OCI-LY3 (cell line): ENCODE measurements at regions not wholly inside any gene's neighbourhood (a gene's known extent, or its start where the extent isn't known, plus 50 kb on each side); places are given as distances from the start of the nearest gene placed in this dataset.

ENCODE experiments used
- H2AFZ ChIP-seq: fragments of 200-600, 300-600 bp; shearing (Covaris generic); 2 replicates; pipeline ENCODE4 v1.6.0; 2014; ENCODE audit warnings: antibody characterized with exemption, low read depth, low read length
- H3K27ac ChIP-seq: fragments of 200-600, 300-600 bp; sonication (generic); 2 replicates; pipeline ENCODE4 v1.5.1; 2014; ENCODE audit warnings: mild to moderate bottlenecking, low read length, moderate library complexity, mixed read lengths
- H3K27me3 ChIP-seq: fragments of 200-600, 300-600 bp; sonication (generic); 2 replicates; pipeline ENCODE4 v1.6.1; 2014; ENCODE audit warnings: low read depth, low read length, mixed read lengths
- H3K36me3 ChIP-seq: fragments of 200-600, 300-600 bp; sonication (generic); replicated peaks from 2 replicates; pipeline ENCODE3; 2014; ENCODE audit warnings: low read depth, low read length, mixed read lengths
- H3K4me1 ChIP-seq: fragments of 300-600, 200-600 bp; sonication (generic); 2 replicates; pipeline ENCODE4 v1.6.1; 2014; ENCODE audit warnings: low read length, mixed read lengths
- H3K4me2 ChIP-seq: fragments of 200-600, 300-600 bp; sonication (generic); 2 replicates; pipeline ENCODE4 v1.6.1; 2014; ENCODE audit warnings: low read length, mixed read lengths
- H3K4me3 ChIP-seq: fragments of 300-600, 200-600 bp; sonication (generic); 2 replicates; pipeline ENCODE4 v1.5.1; 2014; ENCODE audit warnings: antibody characterized with exemption, mild to moderate bottlenecking, low read length, moderate library complexity
- H3K79me2 ChIP-seq: fragments of 300-600, 200-600 bp; shearing (Covaris generic); 2 replicates; pipeline ENCODE4 v1.6.1; 2014; ENCODE audit warnings: mild to moderate bottlenecking, low read length, mixed read lengths
- H3K9ac ChIP-seq: fragments of 300-600, 200-600 bp; shearing (Covaris generic); 2 replicates; pipeline ENCODE4 v1.6.0; 2014; ENCODE audit warnings: mild to moderate bottlenecking, low read length, moderate library complexity
- H3K9me3 ChIP-seq: fragments of 200-600, 300-600 bp; shearing (Covaris generic); 2 replicates; pipeline ENCODE4 v1.6.1; 2014; ENCODE audit warnings: low read length, mixed read lengths; ENCODE audit not compliant: insufficient read depth
- H4K20me1 ChIP-seq: fragments of 200-600, 300-600 bp; sonication (generic); 2 replicates; pipeline ENCODE4 v1.6.1; 2016; ENCODE audit warnings: low read length, mixed read lengths; ENCODE audit not compliant: insufficient read depth
- EZH2phosphoT487 ChIP-seq: fragments of 200-600 bp; shearing (Covaris generic); IDR thresholded peaks from 2 replicates; pipeline ENCODE4 v1.6.1; 2018; ENCODE audit warnings: antibody characterized with exemption, mixed run types, low read depth
- TF ChIP-seq, protein P1 (sequence below): fragments of 200-600, 300-600 bp; sonication (generic); IDR thresholded peaks from 2 replicates; pipeline ENCODE4 v1.5.1; 2014; ENCODE audit warnings: antibody characterized with exemption, low read length, low read depth

DNA sequence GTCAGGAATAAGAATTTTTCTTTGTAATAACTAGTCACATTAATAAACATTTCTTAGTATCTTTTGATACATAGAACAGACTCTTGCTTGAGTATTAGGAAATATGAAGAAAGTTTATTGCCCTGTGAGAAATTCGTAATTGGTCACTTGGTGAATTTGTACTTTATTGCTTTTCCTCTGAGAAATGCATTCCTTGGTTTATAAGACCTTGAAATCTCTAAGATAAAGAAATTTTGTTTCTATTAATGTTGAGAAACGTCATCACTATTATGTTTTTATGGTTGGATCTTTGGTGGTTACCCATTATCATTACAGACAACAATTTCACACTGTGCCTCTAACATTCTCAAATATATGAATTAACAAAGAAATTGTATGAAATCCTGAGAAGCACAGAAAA, 652.0 kb upstream of the NECTIN3 start:
- no peaks in the 10 kb centered on the region for H3K79me2 ChIP-seq
- TF ChIP-seq EZH2phosphoT487 = no peak
- TF ChIP-seq, protein P1, sequence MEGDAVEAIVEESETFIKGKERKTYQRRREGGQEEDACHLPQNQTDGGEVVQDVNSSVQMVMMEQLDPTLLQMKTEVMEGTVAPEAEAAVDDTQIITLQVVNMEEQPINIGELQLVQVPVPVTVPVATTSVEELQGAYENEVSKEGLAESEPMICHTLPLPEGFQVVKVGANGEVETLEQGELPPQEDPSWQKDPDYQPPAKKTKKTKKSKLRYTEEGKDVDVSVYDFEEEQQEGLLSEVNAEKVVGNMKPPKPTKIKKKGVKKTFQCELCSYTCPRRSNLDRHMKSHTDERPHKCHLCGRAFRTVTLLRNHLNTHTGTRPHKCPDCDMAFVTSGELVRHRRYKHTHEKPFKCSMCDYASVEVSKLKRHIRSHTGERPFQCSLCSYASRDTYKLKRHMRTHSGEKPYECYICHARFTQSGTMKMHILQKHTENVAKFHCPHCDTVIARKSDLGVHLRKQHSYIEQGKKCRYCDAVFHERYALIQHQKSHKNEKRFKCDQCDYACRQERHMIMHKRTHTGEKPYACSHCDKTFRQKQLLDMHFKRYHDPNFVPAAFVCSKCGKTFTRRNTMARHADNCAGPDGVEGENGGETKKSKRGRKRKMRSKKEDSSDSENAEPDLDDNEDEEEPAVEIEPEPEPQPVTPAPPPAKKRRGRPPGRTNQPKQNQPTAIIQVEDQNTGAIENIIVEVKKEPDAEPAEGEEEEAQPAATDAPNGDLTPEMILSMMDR = no peak
- H3K36me3 ChIP-seq = no peaks in the 10 kb centered on the region
- no peaks in the 10 kb centered on the region for H3K4me1 ChIP-seq
- H4K20me1 ChIP-seq = no peaks in the 10 kb centered on the region
- H3K27ac ChIP-seq = no peak overlapping the region
- H3K27me3 ChIP-seq = no peaks in the 10 kb centered on the region
- no peaks in the 10 kb centered on the region for H3K9me3 ChIP-seq
- H2AFZ ChIP-seq = no peak overlapping the region
- H3K9ac ChIP-seq = no peak overlapping the region
- H3K4me2 ChIP-seq = no peak overlapping the region
- H3K4me3 ChIP-seq = no peak overlapping the region

DNA sequence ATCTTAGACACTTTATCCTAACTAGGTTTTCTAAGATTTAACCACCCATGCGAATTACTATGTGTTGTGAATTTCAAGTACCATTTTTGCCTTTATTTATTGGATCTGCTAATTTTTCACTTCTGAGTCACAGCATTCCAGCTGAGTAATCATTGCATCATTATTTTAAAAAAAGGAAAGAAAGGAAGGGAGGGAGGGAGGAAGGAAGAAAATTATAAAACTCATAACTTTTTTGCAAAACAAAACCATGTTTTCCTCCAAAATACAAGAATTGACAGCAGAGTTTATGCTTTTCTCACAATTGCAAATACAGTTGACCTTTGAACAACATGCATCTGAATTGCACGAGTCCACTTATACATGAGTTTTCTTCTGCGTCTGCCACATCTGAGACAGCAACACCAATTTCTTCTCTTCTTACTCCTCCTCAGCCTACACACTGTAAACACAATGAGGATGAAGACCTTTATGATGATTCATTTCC, 651.4 kb upstream of the NECTIN3 start:
- no peak overlapping the region for H3K27ac ChIP-seq
- no peaks in the 10 kb centered on the region for H3K9me3 ChIP-seq
- no peaks in the 10 kb centered on the region for H3K4me1 ChIP-seq
- no peak overlapping the region for H3K4me3 ChIP-seq
- no peaks in the 10 kb centered on the region for H3K79me2 ChIP-seq
- no peak overlapping the region for H3K9ac ChIP-seq
- H4K20me1 ChIP-seq = no peaks in the 10 kb centered on the region
- no peak for TF ChIP-seq EZH2phosphoT487
- TF ChIP-seq, protein P1 = no peak
- no peaks in the 10 kb centered on the region for H3K36me3 ChIP-seq
- H2AFZ ChIP-seq = no peak overlapping the region
- no peaks in the 10 kb centered on the region for H3K27me3 ChIP-seq
- no peak overlapping the region for H3K4me2 ChIP-seq

DNA sequence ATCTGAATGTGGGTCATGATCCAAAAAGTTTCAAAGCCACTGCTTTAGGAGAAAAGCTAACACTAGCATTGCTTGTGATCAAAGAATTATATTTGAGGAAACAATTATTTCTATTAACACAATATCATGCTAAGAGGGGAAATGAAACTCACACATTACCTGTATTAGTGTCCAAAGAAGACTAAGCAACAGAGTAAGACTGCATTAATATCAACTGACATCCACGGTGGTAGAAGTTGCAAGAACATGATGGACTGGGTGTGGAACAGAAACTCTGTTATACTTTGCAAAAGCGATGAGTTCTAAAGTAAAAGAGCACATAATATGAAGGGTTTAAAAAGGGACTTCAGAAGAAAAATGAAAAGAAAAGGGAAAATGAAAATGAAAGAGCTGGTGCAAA, 648.3 kb upstream of the NECTIN3 start:
- Histone ChIP-seq H3K9ac (no peak overlapping the region), H2AFZ (no peak overlapping the region), H3K36me3 (no peaks in the 10 kb centered on the region), H3K27me3 (no peaks in the 10 kb centered on the region), H3K4me1 (peaks cover 4% of the 10 kb centered on the region; the same call in 1 of the 2 replicates), H3K27ac (no peak overlapping the region), H3K4me2 (no peak overlapping the region), H3K4me3 (no peak overlapping the region), H3K79me2 (no peaks in the 10 kb centered on the region), H4K20me1 (no peaks in the 10 kb centered on the region), H3K9me3 (no peaks in the 10 kb centered on the region)
- TF ChIP-seq, protein P1 = no peak
- TF ChIP-seq EZH2phosphoT487 = no peak

DNA sequence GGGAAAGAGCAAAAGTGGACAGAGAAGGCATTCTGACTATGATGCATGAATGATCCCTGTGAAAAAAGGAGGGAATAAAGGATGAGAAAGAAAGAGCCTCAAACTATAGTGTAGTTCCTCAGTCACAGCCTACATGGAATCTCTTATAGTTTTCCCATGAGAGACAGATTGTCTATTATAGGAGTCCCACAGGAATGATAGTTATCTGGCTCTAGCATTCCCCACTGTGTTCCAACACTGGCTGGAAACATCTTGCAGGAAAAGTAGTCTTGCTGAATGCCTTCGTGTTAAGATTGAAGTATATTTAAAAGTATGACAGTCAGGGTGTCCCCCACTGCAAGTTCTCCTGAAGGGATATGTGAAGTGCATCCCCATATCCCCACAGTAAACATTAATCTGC, 641.5 kb upstream of the NECTIN3 start:
- Histone ChIP-seq H3K79me2 (no peaks in the 10 kb centered on the region), H3K4me1 (peaks cover 4% of the 10 kb centered on the region; the same call in 1 of the 2 replicates), H4K20me1 (no peaks in the 10 kb centered on the region), H3K9ac (no peak overlapping the region), H3K9me3 (no peaks in the 10 kb centered on the region), H3K27me3 (no peaks in the 10 kb centered on the region), H3K4me3 (no peak overlapping the region), H3K4me2 (no peak overlapping the region), H2AFZ (no peak overlapping the region), H3K27ac (no peak overlapping the region), H3K36me3 (no peaks in the 10 kb centered on the region)
- TF ChIP-seq, protein P1 = no peak
- no peak for TF ChIP-seq EZH2phosphoT487
